ENCODE measurements at regions not wholly inside any gene's neighbourhood (a gene's known extent, or its start where the extent isn't known, plus 50 kb on each side); places are given as distances from the start of the nearest gene placed in this dataset.

- TF ChIP-seq CTCF (conservative IDR thresholded peaks at IDR 0.05 in 1 of 2, IDR thresholded peaks at IDR 0.05 in 1 of 2; ENCODE audit: low read depth in 1 of 2, low read length in 2 of 2) (no peak), EZH2 (IDR thresholded peaks at IDR 0.05; ENCODE audit: low read length, missing control alignments) (no peak)
Observed at GRCh38 chr11:116366451-116366850, 406.3 kb downstream of the BUD13 start.
